GM18907 (cell line): ENCODE measurements at regions not wholly inside any gene's neighbourhood (a gene's known extent, or its start where the extent isn't known, plus 50 kb on each side); places are given as distances from the start of the nearest gene placed in this dataset.
"Not testable (repeated sequence)": the region's sequence is repeated elsewhere in the genome, so short reads cannot be mapped to it uniquely, and the experiment has no call there.

Experiments used
- ATAC-seq: cut with Tn5 transposase; IDR thresholded peaks from one replicate; pipeline ENCODE4 v1.9.1; 2021; ENCODE audit warnings: mild to moderate bottlenecking, moderate library complexity; ENCODE audit not compliant: unreplicated experiment

- ATAC-seq, result no peak
Measured at GRCh38 chr7:106354822-106355221, 70.0 kb upstream of the NAMPT start.

GRCh38 chr7:106353944-106354343, 69.2 kb upstream of the NAMPT start:
- ATAC-seq, result no peak

- ATAC-seq, result no peak
Measured at GRCh38 chr7:106348231-106348630, 63.4 kb upstream of the NAMPT start.

GRCh38 chr7:106347229-106347833, 62.5 kb upstream of the NAMPT start:
- ATAC-seq, result peak; percentile 32

- ATAC-seq, result peak; percentile 87
Measured at GRCh38 chr7:106346678-106347217, 62.0 kb upstream of the NAMPT start.

GRCh38 chr7:106346167-106346677, 61.4 kb upstream of the NAMPT start:
- no peak for ATAC-seq

- ATAC-seq, result no peak
Measured at GRCh38 chr7:106345421-106346166, 60.8 kb upstream of the NAMPT start.

- no peak for ATAC-seq
Measured at GRCh38 chr7:106344861-106345260, 60.1 kb upstream of the NAMPT start.

GRCh38 chr7:106344211-106344610, 59.4 kb upstream of the NAMPT start:
- ATAC-seq, result no peak

- ATAC-seq, result not testable (repeated sequence)
Measured at GRCh38 chr7:106342049-106342448, 57.3 kb upstream of the NAMPT start.

GRCh38 chr7:106340247-106340596, 55.4 kb upstream of the NAMPT start:
- not testable (repeated sequence) for ATAC-seq

GRCh38 chr7:106339513-106340246, 54.9 kb upstream of the NAMPT start:
- no peak for ATAC-seq

- ATAC-seq, result no peak
Measured at GRCh38 chr7:106337754-106338153, 53.0 kb upstream of the NAMPT start.

- ATAC-seq, result no peak
Measured at GRCh38 chr7:106335814-106336213, 51.0 kb upstream of the NAMPT start.
